Glutamatergic neuron (in vitro differentiated cells): ENCODE measurements at regions not wholly inside any gene's neighbourhood (a gene's known extent, or its start where the extent isn't known, plus 50 kb on each side); places are given as distances from the start of the nearest gene placed in this dataset.

Experiments used
- DNase-seq: peaks from one replicate; pipeline ENCODE4 v3.0.0; 2022
- H3K27ac Mint-ChIP-seq: one replicate; pipeline ENCODE4 v1.8.0; 2020; ENCODE audit warnings: mild to moderate bottlenecking, mixed read lengths, inconsistent platforms; ENCODE audit not compliant: unreplicated experiment
- H3K27me3 Mint-ChIP-seq: one replicate; pipeline ENCODE4 v1.8.0; 2020; ENCODE audit warnings: mild to moderate bottlenecking, moderate library complexity, mixed read lengths, inconsistent platforms; ENCODE audit not compliant: unreplicated experiment
- H3K36me3 Mint-ChIP-seq: one replicate; pipeline ENCODE4 v1.8.0; 2020; ENCODE audit warnings: mild to moderate bottlenecking, mixed read lengths, inconsistent platforms; ENCODE audit not compliant: unreplicated experiment
- H3K4me1 Mint-ChIP-seq: one replicate; pipeline ENCODE4 v1.8.0; 2020; ENCODE audit warnings: mild to moderate bottlenecking, low read depth, mixed read lengths, inconsistent platforms; ENCODE audit not compliant: unreplicated experiment
- H3K4me3 Mint-ChIP-seq: one replicate; pipeline ENCODE4 v1.8.0; 2020; ENCODE audit warnings: mild to moderate bottlenecking, mixed read lengths, inconsistent platforms; ENCODE audit not compliant: unreplicated experiment
- H3K9me3 Mint-ChIP-seq: one replicate; pipeline ENCODE4 v1.8.0; 2020; ENCODE audit warnings: mild to moderate bottlenecking, moderate library complexity, mixed read lengths, inconsistent platforms; ENCODE audit not compliant: unreplicated experiment
- TF ChIP-seq, protein P1 (sequence below): fragments of 200-600 bp; sonication (generic); IDR thresholded peaks from one replicate; pipeline ENCODE4 v1.5.0; 2021; ENCODE audit not compliant: partially characterized antibody, unreplicated experiment

- peaks cover 2% of the 10 kb centered on the region for H3K9me3 Mint-ChIP-seq
- TF ChIP-seq, protein P1, sequence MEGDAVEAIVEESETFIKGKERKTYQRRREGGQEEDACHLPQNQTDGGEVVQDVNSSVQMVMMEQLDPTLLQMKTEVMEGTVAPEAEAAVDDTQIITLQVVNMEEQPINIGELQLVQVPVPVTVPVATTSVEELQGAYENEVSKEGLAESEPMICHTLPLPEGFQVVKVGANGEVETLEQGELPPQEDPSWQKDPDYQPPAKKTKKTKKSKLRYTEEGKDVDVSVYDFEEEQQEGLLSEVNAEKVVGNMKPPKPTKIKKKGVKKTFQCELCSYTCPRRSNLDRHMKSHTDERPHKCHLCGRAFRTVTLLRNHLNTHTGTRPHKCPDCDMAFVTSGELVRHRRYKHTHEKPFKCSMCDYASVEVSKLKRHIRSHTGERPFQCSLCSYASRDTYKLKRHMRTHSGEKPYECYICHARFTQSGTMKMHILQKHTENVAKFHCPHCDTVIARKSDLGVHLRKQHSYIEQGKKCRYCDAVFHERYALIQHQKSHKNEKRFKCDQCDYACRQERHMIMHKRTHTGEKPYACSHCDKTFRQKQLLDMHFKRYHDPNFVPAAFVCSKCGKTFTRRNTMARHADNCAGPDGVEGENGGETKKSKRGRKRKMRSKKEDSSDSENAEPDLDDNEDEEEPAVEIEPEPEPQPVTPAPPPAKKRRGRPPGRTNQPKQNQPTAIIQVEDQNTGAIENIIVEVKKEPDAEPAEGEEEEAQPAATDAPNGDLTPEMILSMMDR: no peak
- H3K27ac Mint-ChIP-seq: no peak overlapping the region
- no peak overlapping the region for H3K4me3 Mint-ChIP-seq
- H3K4me1 Mint-ChIP-seq: no peaks in the 10 kb centered on the region
- H3K27me3 Mint-ChIP-seq: no peaks in the 10 kb centered on the region
- peaks cover 5% of the 10 kb centered on the region for H3K36me3 Mint-ChIP-seq
- DNase-seq: no peak
Measured at GRCh38 chr3:4099607-4100006, 203.6 kb upstream of the SETMAR start.

DNA sequence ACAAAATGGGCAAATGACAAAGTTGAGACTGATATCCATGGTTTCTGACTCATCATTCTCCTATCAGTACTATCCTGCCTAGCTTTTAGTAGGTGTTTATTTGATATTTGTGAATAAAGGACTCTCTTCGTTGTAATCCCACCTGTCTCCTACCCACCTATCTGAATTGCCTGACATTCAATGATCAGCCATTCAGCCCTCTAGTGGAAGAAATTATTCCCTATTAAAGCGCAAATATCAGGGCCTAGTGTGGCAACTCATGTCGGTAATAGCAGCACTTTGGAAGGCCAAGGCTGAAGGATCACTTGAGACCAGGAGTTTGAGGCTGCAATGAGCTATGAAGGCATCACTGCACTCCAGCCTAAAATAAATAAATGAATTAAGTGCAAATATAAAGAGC lies 195.7 kb upstream of the SETMAR start:
- Mint-ChIP-seq H3K36me3 (peaks cover 5% of the 10 kb centered on the region), H3K9me3 (peaks cover 1% of the 10 kb centered on the region), H3K27ac (no peak overlapping the region), H3K27me3 (no peaks in the 10 kb centered on the region), H3K4me3 (no peak overlapping the region), H3K4me1 (no peaks in the 10 kb centered on the region)
- DNase-seq: no peak
- TF ChIP-seq, protein P1: no peak

DNA sequence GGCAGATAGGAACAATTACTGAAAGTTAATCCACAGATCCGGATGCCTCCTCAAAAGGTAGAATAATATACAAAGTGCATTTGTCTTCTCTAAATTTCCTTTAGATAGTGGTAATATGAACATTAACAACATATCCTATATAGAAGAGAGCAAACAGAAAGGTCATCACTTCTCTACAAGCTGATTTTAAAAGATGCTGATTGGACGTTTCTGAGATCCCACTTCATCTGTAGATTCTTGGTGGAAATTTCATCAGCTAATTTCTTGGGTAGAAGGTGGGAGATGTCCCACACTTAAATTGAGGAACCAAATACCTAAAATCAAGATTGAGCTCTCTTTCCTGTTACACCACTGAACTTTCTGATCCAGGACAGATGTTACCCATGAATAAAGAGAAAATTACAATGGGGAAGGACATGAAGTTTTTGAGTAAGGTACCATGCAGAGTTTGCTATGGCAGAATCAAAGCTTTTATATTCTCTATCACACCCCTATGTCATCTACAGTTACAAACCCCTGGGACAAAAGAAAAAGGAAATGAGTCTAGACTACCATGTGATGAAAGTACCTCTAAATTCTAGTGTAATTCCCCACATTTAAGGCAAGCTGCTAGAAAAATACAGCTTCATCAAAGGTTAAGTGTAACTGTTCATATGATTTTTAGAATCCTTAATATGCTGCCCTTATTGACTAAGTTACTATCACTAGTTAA lies 189.2 kb upstream of the SETMAR start:
- no peaks in the 10 kb centered on the region for H3K36me3 Mint-ChIP-seq

GRCh38 chr3:4119119-4119518 lies 184.1 kb upstream of the SETMAR start:
- H3K27ac Mint-ChIP-seq: no peak overlapping the region
- TF ChIP-seq, protein P1: no peak
- no peaks in the 10 kb centered on the region for H3K27me3 Mint-ChIP-seq
- H3K9me3 Mint-ChIP-seq: peaks cover 2% of the 10 kb centered on the region
- H3K4me1 Mint-ChIP-seq: no peaks in the 10 kb centered on the region
- no peak for DNase-seq
- no peak overlapping the region for H3K4me3 Mint-ChIP-seq
- H3K36me3 Mint-ChIP-seq: no peaks in the 10 kb centered on the region

More for the DNA sequence above, 189.2 kb upstream of the SETMAR start:
- Mint-ChIP-seq H3K9me3 (peaks cover 2% of the 10 kb centered on the region), H3K4me1 (no peaks in the 10 kb centered on the region), H3K27ac (no peak overlapping the region), H3K4me3 (no peak overlapping the region), H3K27me3 (no peaks in the 10 kb centered on the region)
- no peak for DNase-seq
- TF ChIP-seq, protein P1: no peak

GRCh38 chr3:4125576-4125975 lies 177.6 kb upstream of the SETMAR start:
- TF ChIP-seq, protein P1: no peak
- H3K36me3 Mint-ChIP-seq: peaks cover 3% of the 10 kb centered on the region
- H3K27me3 Mint-ChIP-seq: no peaks in the 10 kb centered on the region
- DNase-seq: no peak
- no peaks in the 10 kb centered on the region for H3K4me1 Mint-ChIP-seq
- H3K27ac Mint-ChIP-seq: no peak overlapping the region
- no peak overlapping the region for H3K4me3 Mint-ChIP-seq
- no peaks in the 10 kb centered on the region for H3K9me3 Mint-ChIP-seq
